T-cell (primary cell): ENCODE measurements at regions not wholly inside any gene's neighbourhood (a gene's known extent, or its start where the extent isn't known, plus 50 kb on each side); places are given as distances from the start of the nearest gene placed in this dataset.

Experiments
- ATAC-seq, 4 experiments: fragments of 200-7000 bp in 3 of 4; fragments of 150-1000 bp in 1 of 4; cut with Tn5 transposase; replicated peaks in 1 of 4; 1 replicate in 3 of 4; 2 replicates in 1 of 4; pipeline ENCODE4 v1.10.0; 2021; ENCODE audit warnings: moderate library complexity in 3 of 4, mild to moderate bottlenecking in 2 of 4, moderate number of reproducible peaks in 1 of 4
- CTCF ChIA-PET, 2 donors: fragments of 300-600 bp; sonication (Branson Sonifier 250); formaldehyde crosslinking; loops; one replicate each; lab custom pipeline; 2022; ENCODE audit warnings: antibody characterized with exemption in 2 of 2; lab: Charles Lee
- POLR2A ChIA-PET, 2 donors: fragments of 300-600 bp; sonication (Branson Sonifier 250); formaldehyde crosslinking; loops; one replicate each; lab custom pipeline; 2022; ENCODE audit warnings: antibody characterized with exemption in 2 of 2; lab: Charles Lee
- DNase-seq, 35 experiments: peaks; one replicate each; pipeline versions ENCODE4 v3.0.0 to v3.0.0-alpha.2; 2013 to 2023
- H3K27ac ChIP-seq: one replicate; pipeline ENCODE4 v1.5.1; 2013; ENCODE audit warnings: low read length
- H3K27me3 ChIP-seq, 2 experiments: replicated peaks in 1 of 2; 1 replicate in 1 of 2; 2 replicates in 1 of 2; pipeline versions ENCODE4 v1.6.1 to v1.7.0; 2013; ENCODE audit warnings: low read length in 1 of 2, mixed read lengths in 1 of 2; ENCODE audit not compliant: control insufficient read depth in 2 of 2, insufficient read depth in 2 of 2; ENCODE audit errors: extremely low read depth in 1 of 2
- H3K36me3 ChIP-seq, 2 donors: 1 replicate in 1 of 2; 2 replicates in 1 of 2; pipeline versions ENCODE4 v1.6.1 to v1.7.0; 2013; ENCODE audit warnings: low read length in 1 of 2; ENCODE audit not compliant: control insufficient read depth in 2 of 2, insufficient read depth in 1 of 2; ENCODE audit errors: extremely low read depth in 1 of 2
- H3K4me1 ChIP-seq, 2 experiments: 1 replicate in 1 of 2; 2 replicates in 1 of 2; pipeline versions ENCODE4 v1.6.1 to v1.7.0; 2013; ENCODE audit warnings: low read length in 2 of 2, mixed read lengths in 1 of 2; ENCODE audit not compliant: insufficient read depth in 2 of 2, control insufficient read depth in 1 of 2; ENCODE audit errors: extremely low read depth in 1 of 2
- H3K4me3 ChIP-seq, 2 donors: 1 replicate in 1 of 2; 2 replicates in 1 of 2; pipeline versions ENCODE4 v1.5.1 to v1.7.0; 2013; ENCODE audit warnings: mild to moderate bottlenecking in 2 of 2, low read length in 1 of 2, moderate library complexity in 1 of 2; ENCODE audit not compliant: control insufficient read depth in 1 of 2; ENCODE audit errors: extremely low read depth in 1 of 2
- H3K9me3 ChIP-seq: 2 replicates; pipeline ENCODE4 v1.7.0; 2013
- H3K27ac Mint-ChIP-seq, 2 donors: one replicate each; pipeline ENCODE4 v1.8.0; 2020 to 2021; ENCODE audit warnings: mild to moderate bottlenecking in 2 of 2, mixed read lengths in 2 of 2
- H3K27me3 Mint-ChIP-seq, 2 donors: one replicate each; pipeline ENCODE4 v1.8.0; 2021 to 2022; ENCODE audit warnings: mixed read lengths in 2 of 2
- H3K36me3 Mint-ChIP-seq: one replicate; pipeline ENCODE4 v1.8.0; 2021; ENCODE audit warnings: mixed read lengths
- H3K4me1 Mint-ChIP-seq, 3 donors: one replicate each; pipeline ENCODE4 v1.8.0; 2020 to 2022; ENCODE audit warnings: mixed read lengths in 3 of 3, mild to moderate bottlenecking in 1 of 3
- H3K4me3 Mint-ChIP-seq, 3 donors: one replicate each; pipeline ENCODE4 v1.8.0; 2020 to 2022; ENCODE audit warnings: mild to moderate bottlenecking in 3 of 3, mixed read lengths in 3 of 3, moderate library complexity in 3 of 3
- H3K9me3 Mint-ChIP-seq, 3 donors: one replicate each; pipeline ENCODE4 v1.8.0; 2020 to 2022; ENCODE audit warnings: mixed read lengths in 3 of 3
- WGBS: methylation state at CpG from one replicate; pipeline ENCODE4 v1.1.5; 2013; ENCODE audit warnings: missing lambda C conversion rate; ENCODE audit not compliant: insufficient coverage; 5-methylcytosine and 5-hydroxymethylcytosine counted together

DNA sequence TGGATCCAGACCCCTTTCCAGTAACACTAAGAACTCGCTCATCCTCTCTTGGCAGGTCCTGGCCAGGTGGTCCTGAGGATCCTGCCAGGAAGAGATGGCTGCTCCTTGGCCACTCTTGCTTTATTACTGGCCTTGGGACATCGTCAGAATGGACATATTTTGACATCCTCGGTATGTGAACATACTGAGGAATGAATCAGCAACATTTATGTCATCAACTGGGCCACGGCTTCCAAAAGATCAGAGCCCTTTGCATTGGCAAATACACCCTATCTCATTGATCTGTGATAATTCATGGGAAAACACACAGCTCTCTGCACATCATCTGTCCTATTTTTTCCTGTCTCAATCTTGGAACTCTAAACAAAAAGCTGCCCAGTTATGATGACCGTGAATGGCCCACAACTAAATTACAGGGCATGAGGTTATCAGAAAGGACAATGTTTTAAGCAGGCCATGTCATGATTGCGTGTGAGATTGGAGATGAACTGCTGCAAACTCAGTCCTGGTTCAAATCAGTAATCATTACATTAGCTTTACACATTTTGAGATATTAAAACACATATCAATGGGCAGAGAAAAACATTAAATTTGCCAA lies 1325.8 kb downstream of the AACS start:
- Histone ChIP-seq H3K4me3 (no peak overlapping the region), H3K36me3 (no peaks in the 10 kb centered on the region), H3K4me1 (no peaks in the 10 kb centered on the region), H3K27ac (no peak overlapping the region), H3K9me3 (no peaks in the 10 kb centered on the region), H3K27me3 (no peaks in the 10 kb centered on the region)
- 62% methylated on average over 4 of the region's 6 CpGs for WGBS
- no peak overlapping the region for H3K27ac Mint-ChIP-seq
- H3K27me3 Mint-ChIP-seq = no peaks in the 10 kb centered on the region
- ChIA-PET POLR2A (interaction anchor here in 1 of 2 donors (0.6 kb wide), 1 partner anchor 44 kb away, joined by 3 read pairs; no protein-coding TSS in a partner anchor), CTCF (no interaction called here)
- no peaks in the 10 kb centered on the region for H3K36me3 Mint-ChIP-seq
- DNase-seq (no peak), ATAC-seq (no peak)
- H3K9me3 Mint-ChIP-seq = peaks cover 0 to 15% (median 3%) of the 10 kb centered on the region in 3 donors
- no peaks in the 10 kb centered on the region for H3K4me1 Mint-ChIP-seq
- H3K4me3 Mint-ChIP-seq = no peak overlapping the region

DNA sequence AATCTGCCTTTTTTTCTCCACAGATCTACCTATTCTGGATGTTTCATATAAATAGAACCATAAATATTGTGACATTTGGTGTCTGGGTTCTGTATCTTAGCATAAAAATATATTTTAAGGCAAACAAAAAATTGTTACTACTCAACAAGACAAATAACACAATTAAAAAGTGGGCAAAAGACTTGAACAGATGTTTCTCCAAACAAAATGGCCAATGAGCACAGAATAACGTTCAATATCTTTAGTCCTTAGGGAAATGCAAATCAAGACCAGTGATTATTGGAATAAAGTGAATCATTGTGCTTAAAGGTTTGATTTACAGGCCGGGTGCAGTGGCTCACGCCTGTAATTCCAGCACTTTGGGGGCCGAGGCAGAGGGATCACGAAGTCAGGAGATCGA lies 1331.3 kb downstream of the AACS start:
- no peaks in the 10 kb centered on the region for H3K27me3 Mint-ChIP-seq
- ChIA-PET CTCF (no interaction called here), POLR2A (no interaction called here)
- DNase-seq (no peak), ATAC-seq (no peak)
- no peaks in the 10 kb centered on the region for H3K36me3 Mint-ChIP-seq
- Histone ChIP-seq H3K4me3 (no peak overlapping the region), H3K4me1 (no peaks in the 10 kb centered on the region), H3K36me3 (no peaks in the 10 kb centered on the region), H3K27ac (no peak overlapping the region), H3K9me3 (no peaks in the 10 kb centered on the region), H3K27me3 (no peaks in the 10 kb centered on the region)
- no peak overlapping the region for H3K4me3 Mint-ChIP-seq
- H3K27ac Mint-ChIP-seq = no peak overlapping the region
- peaks cover 0 to 3% (median 0%) of the 10 kb centered on the region in 3 donors for H3K4me1 Mint-ChIP-seq
- 80% methylated on average over 1 of the region's 6 CpGs for WGBS
- H3K9me3 Mint-ChIP-seq = peaks cover 0 to 8% (median 0%) of the 10 kb centered on the region in 3 donors

DNA sequence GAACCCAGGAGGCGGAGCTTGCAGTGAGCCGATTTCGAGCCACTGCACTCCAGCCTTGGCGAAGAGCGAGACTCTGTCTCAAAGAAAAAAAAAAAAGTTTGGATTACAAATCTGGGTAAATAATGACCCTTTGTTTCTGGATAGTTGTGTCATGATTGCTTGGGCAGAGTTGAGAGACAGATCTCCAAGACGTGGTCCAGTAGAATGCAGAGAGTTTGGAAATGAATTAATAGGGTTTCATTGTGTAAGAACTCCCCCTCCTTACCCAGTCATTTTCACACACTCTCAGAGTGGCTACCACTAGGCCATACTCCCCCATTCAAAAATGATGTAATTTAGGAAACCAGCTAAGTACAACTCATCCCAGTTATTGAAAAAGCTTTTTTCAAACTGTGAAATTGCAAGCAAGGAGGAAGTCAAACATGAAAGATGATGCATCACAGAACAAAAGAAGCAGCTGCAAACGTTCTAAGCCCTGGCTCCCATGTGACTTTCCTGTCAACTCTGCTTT lies 1331.9 kb downstream of the AACS start:
- H3K9me3 Mint-ChIP-seq = peaks cover 0 to 8% (median 0%) of the 10 kb centered on the region in 3 donors
- CTCF ChIA-PET = no interaction called here

DNA sequence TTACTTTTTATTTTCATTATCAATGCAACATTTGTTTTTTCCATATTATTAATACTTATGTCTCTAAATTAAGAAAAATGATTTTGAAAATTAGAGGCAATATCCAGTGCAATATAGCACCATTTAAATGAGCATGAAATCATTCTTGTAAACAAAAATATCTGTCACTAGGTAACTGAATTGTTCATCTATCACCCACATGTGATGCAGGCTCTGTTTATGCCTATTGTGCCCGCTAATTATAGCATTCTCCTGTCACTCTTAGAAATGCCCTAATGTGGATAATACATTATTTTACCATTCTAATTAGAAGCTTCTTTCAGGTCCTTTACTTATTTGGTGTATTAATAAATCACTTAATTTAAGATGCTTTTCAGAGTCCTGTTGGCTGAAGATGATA lies 1332.4 kb downstream of the AACS start:
- Histone ChIP-seq H3K4me1 (no peaks in the 10 kb centered on the region), H3K9me3 (no peaks in the 10 kb centered on the region), H3K27ac (no peak overlapping the region), H3K36me3 (no peaks in the 10 kb centered on the region), H3K27me3 (no peaks in the 10 kb centered on the region), H3K4me3 (no peak overlapping the region)
- Mint-ChIP-seq H3K36me3 (no peaks in the 10 kb centered on the region), H3K27ac (no peak overlapping the region), H3K4me3 (no peak overlapping the region), H3K9me3 (peaks cover 0 to 8% (median 0%) of the 10 kb centered on the region in 3 donors), H3K4me1 (peaks cover 0 to 3% (median 0%) of the 10 kb centered on the region in 3 donors), H3K27me3 (no peaks in the 10 kb centered on the region)
- ATAC-seq (no peak), DNase-seq (no peak)
- ChIA-PET POLR2A (no interaction called here), CTCF (no interaction called here)
- WGBS = no CpG with 5 or more reads among the region's 1 CpG

More for the DNA sequence above, 1331.9 kb downstream of the AACS start:
- Histone ChIP-seq H3K4me3 (no peak overlapping the region), H3K9me3 (no peaks in the 10 kb centered on the region), H3K27ac (no peak overlapping the region), H3K4me1 (no peaks in the 10 kb centered on the region), H3K27me3 (no peaks in the 10 kb centered on the region), H3K36me3 (no peaks in the 10 kb centered on the region)
- DNase-seq (no peak), ATAC-seq (no peak)
- Mint-ChIP-seq H3K4me3 (no peak overlapping the region), H3K27me3 (no peaks in the 10 kb centered on the region), H3K36me3 (no peaks in the 10 kb centered on the region), H3K27ac (no peak overlapping the region), H3K4me1 (peaks cover 0 to 3% (median 0%) of the 10 kb centered on the region in 3 donors)
- POLR2A ChIA-PET = no interaction called here
- 88% methylated on average over 6 of the region's 7 CpGs for WGBS

DNA sequence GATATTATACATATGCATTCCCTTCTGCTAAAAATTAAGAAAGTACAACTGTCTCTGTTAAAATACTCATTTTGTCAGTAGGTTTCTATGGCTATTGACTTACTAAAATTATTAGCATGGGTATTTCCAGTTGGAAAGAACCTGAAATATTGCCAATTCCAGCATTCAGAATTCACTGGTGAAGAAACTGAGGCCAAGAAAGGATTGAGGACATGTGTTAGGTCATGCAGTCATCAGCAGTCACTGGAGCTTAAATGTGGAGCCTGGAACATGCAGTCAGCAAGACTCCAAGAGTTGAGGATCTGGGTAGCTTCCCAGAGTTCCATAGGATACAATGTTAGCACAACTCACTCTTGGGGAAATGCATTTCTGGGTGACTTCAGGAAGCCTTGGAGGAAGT lies 1335.6 kb downstream of the AACS start:
- Mint-ChIP-seq H3K4me3 (no peak overlapping the region), H3K4me1 (peaks cover 0 to 3% (median 0%) of the 10 kb centered on the region in 3 donors), H3K36me3 (no peaks in the 10 kb centered on the region), H3K9me3 (peaks cover 2 to 15% (median 4%) of the 10 kb centered on the region in 3 donors), H3K27me3 (no peaks in the 10 kb centered on the region), H3K27ac (no peak overlapping the region)
- POLR2A ChIA-PET = no interaction called here
- H3K27ac ChIP-seq = no peak overlapping the region
- no peaks in the 10 kb centered on the region for H3K4me1 ChIP-seq
- DNase-seq (no peak), ATAC-seq (no peak)
- CTCF ChIA-PET = no interaction called here
- H3K9me3 ChIP-seq = no peaks in the 10 kb centered on the region
- no peak overlapping the region for H3K4me3 ChIP-seq
- no peaks in the 10 kb centered on the region for H3K27me3 ChIP-seq
- H3K36me3 ChIP-seq = no peaks in the 10 kb centered on the region

DNA sequence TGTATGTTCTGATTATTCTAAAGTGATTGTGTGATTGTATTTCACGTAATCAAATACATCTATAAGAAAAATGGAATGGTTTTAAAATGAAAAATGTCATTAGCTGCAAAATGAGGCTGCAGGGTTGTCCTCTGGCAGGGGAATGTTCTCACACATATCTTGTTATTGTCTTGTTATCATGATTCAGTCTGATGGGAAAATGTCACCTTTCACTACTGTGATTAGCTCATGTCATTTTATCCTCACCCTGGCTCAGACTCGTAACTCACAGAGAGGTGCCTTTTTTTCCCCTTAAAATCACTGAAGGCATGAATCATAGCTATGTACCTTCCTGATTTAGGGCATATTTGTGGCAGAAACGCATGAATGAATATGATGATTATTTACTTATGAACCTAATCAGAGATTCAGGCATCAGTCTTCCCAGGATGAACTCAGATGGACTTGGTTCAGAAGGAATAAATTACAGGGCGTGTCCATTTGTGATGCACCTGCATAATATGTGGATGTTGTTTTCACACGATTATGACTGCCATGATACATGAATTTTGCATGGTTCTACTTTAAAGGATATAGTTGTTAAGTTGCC lies 1339.2 kb downstream of the AACS start:
- CTCF ChIA-PET = no interaction called here

More for the DNA sequence above, 1339.2 kb downstream of the AACS start:
- DNase-seq (no peak), ATAC-seq (no peak)
- Histone ChIP-seq H3K36me3 (no peaks in the 10 kb centered on the region), H3K27me3 (no peaks in the 10 kb centered on the region), H3K9me3 (no peaks in the 10 kb centered on the region), H3K4me3 (no peak overlapping the region), H3K27ac (no peak overlapping the region), H3K4me1 (no peaks in the 10 kb centered on the region)
- H3K36me3 Mint-ChIP-seq = no peaks in the 10 kb centered on the region
- peaks cover 4 to 9% (median 6%) of the 10 kb centered on the region in 3 donors for H3K9me3 Mint-ChIP-seq
- H3K4me3 Mint-ChIP-seq = no peak overlapping the region
- WGBS = no CpG with 5 or more reads among the region's 5 CpGs
- H3K27ac Mint-ChIP-seq = no peak overlapping the region
- peaks cover 0 to 4% (median 0%) of the 10 kb centered on the region in 3 donors for H3K4me1 Mint-ChIP-seq
- no peaks in the 10 kb centered on the region for H3K27me3 Mint-ChIP-seq
- POLR2A ChIA-PET = no interaction called here
